HG03175 (cell line): ENCODE measurements at regions not wholly inside any gene's neighbourhood (a gene's known extent, or its start where the extent isn't known, plus 50 kb on each side); places are given as distances from the start of the nearest gene placed in this dataset.

Experiments used
- ATAC-seq: cut with Tn5 transposase; IDR thresholded peaks from one replicate; pipeline ENCODE4 v1.9.1; 2021; ENCODE audit warnings: mild to moderate bottlenecking, moderate library complexity; ENCODE audit not compliant: unreplicated experiment

- no peak for ATAC-seq
Observed at GRCh38 chr13:48842316-48842715, 133.4 kb upstream of the FNDC3A start.

- ATAC-seq = no peak
Observed at GRCh38 chr13:48843630-48844380, 131.9 kb upstream of the FNDC3A start.

GRCh38 chr13:48844676-48845075 is 131.0 kb upstream of the FNDC3A start:
- no peak for ATAC-seq

- ATAC-seq = no peak
Observed at GRCh38 chr13:48849515-48849914, 126.2 kb upstream of the FNDC3A start.

GRCh38 chr13:48851707-48852106 is 124.0 kb upstream of the FNDC3A start:
- no peak for ATAC-seq

GRCh38 chr13:48852911-48853727 is 122.6 kb upstream of the FNDC3A start:
- ATAC-seq = no peak

- no peak for ATAC-seq
Observed at GRCh38 chr13:48853728-48854102, 122.0 kb upstream of the FNDC3A start.

- no peak for ATAC-seq
Observed at GRCh38 chr13:48857576-48857975, 118.1 kb upstream of the FNDC3A start.

- ATAC-seq = no peak
Observed at GRCh38 chr13:48858122-48858902, 117.4 kb upstream of the FNDC3A start.

GRCh38 chr13:48859272-48860105 is 116.2 kb upstream of the FNDC3A start:
- no peak for ATAC-seq

GRCh38 chr13:48860364-48860763 is 115.3 kb upstream of the FNDC3A start:
- ATAC-seq = no peak

- ATAC-seq = no peak
Observed at GRCh38 chr13:48862572-48862971, 113.1 kb upstream of the FNDC3A start.

GRCh38 chr13:48864100-48864499 is 111.6 kb upstream of the FNDC3A start:
- ATAC-seq = no peak

GRCh38 chr13:48866249-48866648 is 109.5 kb upstream of the FNDC3A start:
- ATAC-seq = no peak

- no peak for ATAC-seq
Observed at GRCh38 chr13:48873081-48873480, 102.6 kb upstream of the FNDC3A start.

- ATAC-seq = no peak
Observed at GRCh38 chr13:48873587-48873986, 102.1 kb upstream of the FNDC3A start.

GRCh38 chr13:48874165-48874564 is 101.5 kb upstream of the FNDC3A start:
- no peak for ATAC-seq

GRCh38 chr13:48875047-48875446 is 100.7 kb upstream of the FNDC3A start:
- ATAC-seq = no peak

- ATAC-seq = no peak
Observed at GRCh38 chr13:48876289-48876688, 99.4 kb upstream of the FNDC3A start.

GRCh38 chr13:48879432-48879831 is 96.3 kb upstream of the FNDC3A start:
- ATAC-seq = no peak

- ATAC-seq = no peak
Observed at GRCh38 chr13:48879854-48880253, 95.9 kb upstream of the FNDC3A start.
